ENCODE measurements at regions not wholly inside any gene's neighbourhood (a gene's known extent, or its start where the extent isn't known, plus 50 kb on each side); places are given as distances from the start of the nearest gene placed in this dataset.

DNA sequence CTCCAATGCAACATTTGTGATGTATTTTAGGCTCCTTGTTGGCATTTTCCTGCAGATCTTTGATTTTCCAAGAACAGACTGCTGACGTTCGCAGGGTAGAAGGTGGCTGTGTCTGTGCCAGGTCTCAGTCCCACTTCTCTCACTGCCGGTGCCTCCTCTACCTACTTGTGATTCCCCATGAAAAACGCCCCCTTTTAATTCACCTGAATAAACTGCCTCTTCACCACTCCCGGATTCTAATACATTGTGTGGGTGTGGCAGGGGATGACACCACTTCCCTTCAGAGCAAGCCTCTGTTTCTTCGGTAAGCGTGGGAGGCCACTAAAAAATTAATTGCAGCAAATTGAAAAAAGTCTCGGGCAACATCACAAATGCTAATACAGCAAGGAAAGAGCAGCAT is 96.1 kb upstream of the FAM9B start:
- TF ChIP-seq EZH2phosphoT487 (conservative IDR thresholded peaks at IDR 0.05; ENCODE audit: low read length), result no peak
- TF ChIP-seq, protein P1, sequence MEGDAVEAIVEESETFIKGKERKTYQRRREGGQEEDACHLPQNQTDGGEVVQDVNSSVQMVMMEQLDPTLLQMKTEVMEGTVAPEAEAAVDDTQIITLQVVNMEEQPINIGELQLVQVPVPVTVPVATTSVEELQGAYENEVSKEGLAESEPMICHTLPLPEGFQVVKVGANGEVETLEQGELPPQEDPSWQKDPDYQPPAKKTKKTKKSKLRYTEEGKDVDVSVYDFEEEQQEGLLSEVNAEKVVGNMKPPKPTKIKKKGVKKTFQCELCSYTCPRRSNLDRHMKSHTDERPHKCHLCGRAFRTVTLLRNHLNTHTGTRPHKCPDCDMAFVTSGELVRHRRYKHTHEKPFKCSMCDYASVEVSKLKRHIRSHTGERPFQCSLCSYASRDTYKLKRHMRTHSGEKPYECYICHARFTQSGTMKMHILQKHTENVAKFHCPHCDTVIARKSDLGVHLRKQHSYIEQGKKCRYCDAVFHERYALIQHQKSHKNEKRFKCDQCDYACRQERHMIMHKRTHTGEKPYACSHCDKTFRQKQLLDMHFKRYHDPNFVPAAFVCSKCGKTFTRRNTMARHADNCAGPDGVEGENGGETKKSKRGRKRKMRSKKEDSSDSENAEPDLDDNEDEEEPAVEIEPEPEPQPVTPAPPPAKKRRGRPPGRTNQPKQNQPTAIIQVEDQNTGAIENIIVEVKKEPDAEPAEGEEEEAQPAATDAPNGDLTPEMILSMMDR (IDR thresholded peaks at IDR 0.05; ENCODE audit: insufficient read depth, low read length, poor library complexity, severe bottlenecking), result no peak

All from SU-DHL-6 (cell line).